ENCODE measurements at regions not wholly inside any gene's neighbourhood (a gene's known extent, or its start where the extent isn't known, plus 50 kb on each side); places are given as distances from the start of the nearest gene placed in this dataset.

DNA sequence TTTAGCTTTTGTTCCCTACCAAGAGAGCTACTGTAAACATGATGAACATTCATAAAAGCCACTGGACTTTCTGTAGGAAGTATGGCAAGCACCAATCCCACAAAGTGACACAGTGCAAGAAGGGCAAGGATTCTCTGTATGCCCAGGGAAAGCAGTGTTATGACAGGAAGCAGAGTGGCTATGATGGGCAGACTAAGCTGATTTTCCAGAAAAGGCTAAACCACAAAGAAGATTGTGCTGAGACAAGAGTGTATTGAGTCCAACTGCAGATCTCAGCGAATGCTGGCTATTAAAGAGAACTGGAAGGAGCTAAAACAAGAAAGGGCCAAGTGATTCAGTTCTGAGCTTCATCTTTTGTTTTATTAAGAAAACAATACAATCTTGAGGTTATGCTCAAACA is 60.5 kb upstream of the EFCAB3 start:
- TF ChIP-seq, protein P1, sequence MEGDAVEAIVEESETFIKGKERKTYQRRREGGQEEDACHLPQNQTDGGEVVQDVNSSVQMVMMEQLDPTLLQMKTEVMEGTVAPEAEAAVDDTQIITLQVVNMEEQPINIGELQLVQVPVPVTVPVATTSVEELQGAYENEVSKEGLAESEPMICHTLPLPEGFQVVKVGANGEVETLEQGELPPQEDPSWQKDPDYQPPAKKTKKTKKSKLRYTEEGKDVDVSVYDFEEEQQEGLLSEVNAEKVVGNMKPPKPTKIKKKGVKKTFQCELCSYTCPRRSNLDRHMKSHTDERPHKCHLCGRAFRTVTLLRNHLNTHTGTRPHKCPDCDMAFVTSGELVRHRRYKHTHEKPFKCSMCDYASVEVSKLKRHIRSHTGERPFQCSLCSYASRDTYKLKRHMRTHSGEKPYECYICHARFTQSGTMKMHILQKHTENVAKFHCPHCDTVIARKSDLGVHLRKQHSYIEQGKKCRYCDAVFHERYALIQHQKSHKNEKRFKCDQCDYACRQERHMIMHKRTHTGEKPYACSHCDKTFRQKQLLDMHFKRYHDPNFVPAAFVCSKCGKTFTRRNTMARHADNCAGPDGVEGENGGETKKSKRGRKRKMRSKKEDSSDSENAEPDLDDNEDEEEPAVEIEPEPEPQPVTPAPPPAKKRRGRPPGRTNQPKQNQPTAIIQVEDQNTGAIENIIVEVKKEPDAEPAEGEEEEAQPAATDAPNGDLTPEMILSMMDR (conservative IDR thresholded peaks at IDR 0.05; ENCODE audit: low read depth, low read length) = no peak
- no peak for TF ChIP-seq EZH2 (IDR thresholded peaks at IDR 0.05; ENCODE audit: borderline replicate concordance, low read depth, low read length, poor library complexity, severe bottlenecking)
